HG02623 (cell line): ENCODE measurements at regions not wholly inside any gene's neighbourhood (a gene's known extent, or its start where the extent isn't known, plus 50 kb on each side); places are given as distances from the start of the nearest gene placed in this dataset.

ENCODE experiments used
- ATAC-seq: cut with Tn5 transposase; IDR thresholded peaks from one replicate; pipeline ENCODE4 v1.9.1; 2021; ENCODE audit warnings: moderate library complexity; ENCODE audit not compliant: unreplicated experiment

DNA sequence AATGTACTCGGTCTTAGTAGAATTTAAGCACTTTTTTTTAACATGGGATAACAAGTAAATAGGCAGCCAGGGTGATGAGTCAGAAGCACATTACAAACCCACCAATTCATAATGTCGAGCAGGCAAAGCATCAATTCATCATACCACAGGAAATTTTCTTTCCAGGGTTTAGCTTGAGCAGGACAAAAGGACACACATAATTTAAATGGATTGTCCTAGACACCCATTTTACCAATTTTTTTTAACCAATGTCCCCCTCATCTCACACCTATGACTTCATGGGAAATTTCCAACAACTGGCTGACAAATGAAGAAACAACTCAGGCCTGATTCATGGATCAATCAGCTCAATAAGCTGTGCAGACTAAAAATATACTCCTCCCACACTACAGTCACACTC is 58.8 kb upstream of the FOXG1 start:
- no peak for ATAC-seq

DNA sequence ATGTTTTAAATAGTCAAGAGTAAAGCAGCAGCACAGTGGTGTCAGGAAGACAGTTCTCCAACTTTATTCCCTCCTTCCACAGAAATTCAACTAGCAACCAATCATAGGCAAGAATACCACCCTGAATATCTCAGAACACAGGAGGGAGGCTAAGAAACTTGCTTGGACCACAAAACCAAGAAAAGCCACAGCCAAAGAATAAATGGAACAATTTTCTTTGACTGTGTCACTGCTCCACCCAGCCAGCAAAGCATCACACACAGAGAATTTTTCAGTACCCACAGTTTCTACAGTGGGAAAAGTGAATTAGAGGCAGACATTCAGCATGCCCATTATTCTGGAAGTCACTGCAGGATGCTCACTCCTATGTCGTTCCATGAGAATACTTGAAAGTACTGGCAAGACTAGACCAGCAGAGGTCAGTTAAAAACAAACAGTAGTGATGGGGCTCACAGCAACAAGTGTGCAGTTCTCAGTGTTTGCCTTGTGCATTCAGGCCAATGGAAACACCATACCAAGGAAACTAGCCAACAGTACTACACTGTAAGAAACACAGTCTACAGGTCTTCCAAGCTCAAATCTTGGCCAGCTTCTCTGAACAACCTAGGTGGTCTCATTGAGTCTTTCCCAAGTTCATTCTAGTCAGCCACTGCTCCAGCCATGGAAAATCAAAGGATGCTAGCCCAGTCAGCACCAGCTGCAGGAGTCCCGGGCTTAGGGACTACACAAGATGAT is 56.8 kb upstream of the FOXG1 start:
- ATAC-seq = no peak
